ENCODE measurements at regions not wholly inside any gene's neighbourhood (a gene's known extent, or its start where the extent isn't known, plus 50 kb on each side); places are given as distances from the start of the nearest gene placed in this dataset.

GRCh38 chr22:48591286-48592065, 1236.2 kb downstream of the BRD1 start:
- no peak for DNase-seq (ENCODE audit: low read depth)

- no peak for DNase-seq (ENCODE audit: low read depth)
These were observed 1237.8 kb downstream of the BRD1 start for GRCh38 chr22:48589901-48590300.

- DNase-seq (ENCODE audit: low read depth): no peak
These were observed 1238.7 kb downstream of the BRD1 start for GRCh38 chr22:48588878-48589450.

GRCh38 chr22:48588151-48588877, 1239.4 kb downstream of the BRD1 start:
- DNase-seq (ENCODE audit: low read depth): no peak

GRCh38 chr22:48587236-48587865, 1240.3 kb downstream of the BRD1 start:
- DNase-seq (ENCODE audit: low read depth): no peak

GRCh38 chr22:48586799-48587185, 1240.9 kb downstream of the BRD1 start:
- DNase-seq (ENCODE audit: low read depth): no peak

- DNase-seq (ENCODE audit: low read depth): no peak
These were observed 1241.5 kb downstream of the BRD1 start for GRCh38 chr22:48585916-48586798.

- no peak for DNase-seq (ENCODE audit: low read depth)
These were observed 1243.5 kb downstream of the BRD1 start for GRCh38 chr22:48584170-48584569.

- no peak for DNase-seq (ENCODE audit: low read depth)
These were observed 1245.7 kb downstream of the BRD1 start for GRCh38 chr22:48581796-48582469.

- no peak for DNase-seq (ENCODE audit: low read depth)
These were observed 1246.4 kb downstream of the BRD1 start for GRCh38 chr22:48581205-48581766.

- no peak for DNase-seq (ENCODE audit: low read depth)
These were observed 1247.1 kb downstream of the BRD1 start for GRCh38 chr22:48580481-48580970.

- DNase-seq (ENCODE audit: low read depth): no peak
These were observed 1247.8 kb downstream of the BRD1 start for GRCh38 chr22:48579928-48580309.

GRCh38 chr22:48579043-48579927, 1248.4 kb downstream of the BRD1 start:
- DNase-seq (ENCODE audit: low read depth): no peak

GRCh38 chr22:48578138-48579042, 1249.3 kb downstream of the BRD1 start:
- DNase-seq (ENCODE audit: low read depth): no peak

- DNase-seq (ENCODE audit: low read depth): no peak
These were observed 1250.0 kb downstream of the BRD1 start for GRCh38 chr22:48577691-48578090.

- DNase-seq (ENCODE audit: low read depth): no peak
These were observed 1250.5 kb downstream of the BRD1 start for GRCh38 chr22:48577014-48577690.

- no peak for DNase-seq (ENCODE audit: low read depth)
These were observed 1251.2 kb downstream of the BRD1 start for GRCh38 chr22:48576333-48577013.

Data from GM04503 (cell line).